ENCODE measurements at regions not wholly inside any gene's neighbourhood (a gene's known extent, or its start where the extent isn't known, plus 50 kb on each side); places are given as distances from the start of the nearest gene placed in this dataset.

GRCh38 chr9:529731-530130, 311.8 kb upstream of the DMRT1 start:
- H3K4me1 ChIP-seq (ENCODE audit: control insufficient read depth, insufficient read depth, low read length, poor library complexity, severe bottlenecking): no peaks in the 10 kb centered on the region
- no peak for DNase-seq
- no peaks in the 10 kb centered on the region for H3K9me3 ChIP-seq (ENCODE audit: control insufficient read depth, low read length)
- no peak overlapping the region for H3K4me3 ChIP-seq (ENCODE audit: insufficient read depth, low read depth, low read length, poor library complexity, severe bottlenecking)
- no peaks in the 10 kb centered on the region for H3K27me3 ChIP-seq (replicated peaks; ENCODE audit: control insufficient read depth, insufficient read depth, low read length, poor library complexity, severe bottlenecking)
- H3K36me3 ChIP-seq (ENCODE audit: control insufficient read depth, insufficient read depth, low read length): no peaks in the 10 kb centered on the region
- H3K27ac ChIP-seq (ENCODE audit: insufficient read depth, low read length, poor library complexity, severe bottlenecking): no peak overlapping the region

GRCh38 chr9:530681-531080, 310.8 kb upstream of the DMRT1 start:
- H3K27ac ChIP-seq (ENCODE audit: insufficient read depth, low read length, poor library complexity, severe bottlenecking): no peak overlapping the region

GRCh38 chr9:532707-533106, 308.8 kb upstream of the DMRT1 start:
- Histone ChIP-seq H3K4me3 (ENCODE audit: insufficient read depth, low read depth, low read length, poor library complexity, severe bottlenecking) (no peak overlapping the region), H3K9me3 (ENCODE audit: control insufficient read depth, low read length) (no peaks in the 10 kb centered on the region)
- DNase-seq: no peak

More at GRCh38 chr9:530681-531080, 310.8 kb upstream of the DMRT1 start:
- Histone ChIP-seq H3K27me3 (replicated peaks; ENCODE audit: control insufficient read depth, insufficient read depth, low read length, poor library complexity, severe bottlenecking) (no peaks in the 10 kb centered on the region), H3K4me1 (ENCODE audit: control insufficient read depth, insufficient read depth, low read length, poor library complexity, severe bottlenecking) (no peaks in the 10 kb centered on the region), H3K9me3 (ENCODE audit: control insufficient read depth, low read length) (no peaks in the 10 kb centered on the region), H3K4me3 (ENCODE audit: insufficient read depth, low read depth, low read length, poor library complexity, severe bottlenecking) (no peak overlapping the region), H3K36me3 (ENCODE audit: control insufficient read depth, insufficient read depth, low read length) (no peaks in the 10 kb centered on the region)
- DNase-seq: no peak

DNA sequence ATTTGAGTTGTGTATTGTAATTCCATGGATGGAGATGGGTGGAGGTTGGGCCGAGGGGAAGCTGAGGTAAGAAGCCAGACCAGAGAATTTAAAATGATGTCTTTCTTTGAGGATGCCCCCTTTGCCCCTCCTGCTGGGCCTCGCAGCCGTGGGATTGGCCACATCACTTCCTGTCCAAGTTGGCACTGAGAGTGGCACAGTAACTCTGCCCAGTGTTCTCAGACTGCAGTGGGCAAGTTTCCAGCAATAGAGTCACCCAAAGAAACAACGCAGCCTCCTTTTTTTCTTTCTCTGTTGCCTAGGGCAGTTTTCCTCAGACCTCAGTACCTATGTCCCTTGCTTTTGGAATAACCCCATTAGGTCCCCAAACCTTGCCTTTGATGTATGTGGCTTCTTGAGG, 306.6 kb upstream of the DMRT1 start:
- Histone ChIP-seq H3K4me3 (ENCODE audit: insufficient read depth, low read depth, low read length, poor library complexity, severe bottlenecking) (no peak overlapping the region), H3K36me3 (ENCODE audit: control insufficient read depth, insufficient read depth, low read length) (no peaks in the 10 kb centered on the region), H3K9me3 (ENCODE audit: control insufficient read depth, low read length) (no peaks in the 10 kb centered on the region), H3K4me1 (ENCODE audit: control insufficient read depth, insufficient read depth, low read length, poor library complexity, severe bottlenecking) (no peaks in the 10 kb centered on the region), H3K27me3 (replicated peaks; ENCODE audit: control insufficient read depth, insufficient read depth, low read length, poor library complexity, severe bottlenecking) (no peaks in the 10 kb centered on the region), H3K27ac (ENCODE audit: insufficient read depth, low read length, poor library complexity, severe bottlenecking) (no peak overlapping the region)
- DNase-seq: no peak

More at GRCh38 chr9:532707-533106, 308.8 kb upstream of the DMRT1 start:
- Histone ChIP-seq H3K36me3 (ENCODE audit: control insufficient read depth, insufficient read depth, low read length) (no peaks in the 10 kb centered on the region), H3K27ac (ENCODE audit: insufficient read depth, low read length, poor library complexity, severe bottlenecking) (no peak overlapping the region), H3K27me3 (replicated peaks; ENCODE audit: control insufficient read depth, insufficient read depth, low read length, poor library complexity, severe bottlenecking) (no peaks in the 10 kb centered on the region), H3K4me1 (ENCODE audit: control insufficient read depth, insufficient read depth, low read length, poor library complexity, severe bottlenecking) (no peaks in the 10 kb centered on the region)

DNA sequence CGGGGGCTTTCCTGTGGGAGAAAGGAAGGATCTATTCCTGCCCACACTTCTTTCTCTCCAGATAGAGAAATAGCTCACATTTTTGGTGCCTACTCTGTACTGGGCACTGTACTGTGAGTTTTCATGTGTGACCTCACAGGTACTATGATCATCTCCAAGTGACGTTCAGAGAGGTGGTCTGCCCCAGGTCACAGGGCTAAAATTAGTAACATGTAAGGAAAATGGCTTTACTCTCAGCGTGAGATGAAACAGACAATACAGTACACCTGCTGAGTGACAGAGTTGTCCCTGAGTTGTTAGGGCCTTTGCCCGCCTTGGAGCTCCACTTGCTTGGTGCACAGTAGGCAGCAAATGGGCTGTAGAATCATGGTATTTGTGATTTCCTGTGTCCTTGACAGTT, 306.1 kb upstream of the DMRT1 start:
- DNase-seq: no peak
- no peak overlapping the region for H3K27ac ChIP-seq (ENCODE audit: insufficient read depth, low read length, poor library complexity, severe bottlenecking)
- no peaks in the 10 kb centered on the region for H3K36me3 ChIP-seq (ENCODE audit: control insufficient read depth, insufficient read depth, low read length)
- H3K27me3 ChIP-seq (replicated peaks; ENCODE audit: control insufficient read depth, insufficient read depth, low read length, poor library complexity, severe bottlenecking): no peaks in the 10 kb centered on the region
- H3K4me1 ChIP-seq (ENCODE audit: control insufficient read depth, insufficient read depth, low read length, poor library complexity, severe bottlenecking): no peaks in the 10 kb centered on the region
- no peaks in the 10 kb centered on the region for H3K9me3 ChIP-seq (ENCODE audit: control insufficient read depth, low read length)
- no peak overlapping the region for H3K4me3 ChIP-seq (ENCODE audit: insufficient read depth, low read depth, low read length, poor library complexity, severe bottlenecking)

DNA sequence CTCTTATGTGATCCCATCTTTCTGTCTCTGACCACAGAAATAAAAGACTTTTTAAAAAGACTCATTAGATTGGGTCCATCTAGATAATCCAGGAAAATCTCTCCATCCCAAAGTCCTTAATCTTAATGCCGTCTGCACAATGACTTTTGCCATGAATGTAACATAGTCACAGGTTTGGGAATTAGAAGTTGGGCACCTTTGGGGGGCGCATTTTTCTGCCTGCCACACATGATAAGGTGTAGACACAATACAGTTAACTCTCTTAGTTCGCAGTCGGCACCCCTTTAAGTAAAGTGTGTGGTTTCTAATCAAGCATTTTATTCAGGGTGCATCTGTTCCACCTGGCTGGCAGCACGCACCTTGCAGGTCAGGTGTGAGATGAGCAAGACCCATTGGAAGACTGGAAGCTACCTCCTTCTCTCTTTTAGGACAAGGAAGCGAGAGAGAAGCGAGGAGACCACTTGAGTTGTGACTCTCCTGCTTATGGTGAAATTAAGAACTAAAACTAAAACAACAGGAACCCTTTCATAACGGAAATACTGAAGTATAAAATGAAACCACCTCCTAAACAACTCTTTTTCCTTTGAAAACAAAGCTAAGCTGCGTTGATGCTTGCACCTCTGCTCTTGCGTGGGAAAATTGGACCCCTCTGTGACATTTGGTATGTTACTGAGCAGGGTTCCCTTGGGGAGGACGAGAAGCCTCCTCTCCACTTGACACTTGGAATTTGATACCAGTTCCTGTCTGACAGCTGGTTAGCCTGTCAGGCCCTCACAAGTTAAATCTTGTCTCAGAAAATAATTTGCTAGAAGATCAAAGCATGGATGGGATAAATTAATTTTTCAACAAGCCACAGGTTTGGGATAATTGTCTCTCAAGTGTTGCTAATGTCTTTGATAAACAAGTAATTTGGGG, 304.6 kb upstream of the DMRT1 start:
- H3K27me3 ChIP-seq (replicated peaks; ENCODE audit: control insufficient read depth, insufficient read depth, low read length, poor library complexity, severe bottlenecking): no peaks in the 10 kb centered on the region
- H3K4me1 ChIP-seq (ENCODE audit: control insufficient read depth, insufficient read depth, low read length, poor library complexity, severe bottlenecking): no peaks in the 10 kb centered on the region
- H3K4me3 ChIP-seq (ENCODE audit: insufficient read depth, low read depth, low read length, poor library complexity, severe bottlenecking): no peak overlapping the region
- H3K27ac ChIP-seq (ENCODE audit: insufficient read depth, low read length, poor library complexity, severe bottlenecking): no peak overlapping the region
- no peaks in the 10 kb centered on the region for H3K36me3 ChIP-seq (ENCODE audit: control insufficient read depth, insufficient read depth, low read length)
- DNase-seq: no peak
- H3K9me3 ChIP-seq (ENCODE audit: control insufficient read depth, low read length): no peaks in the 10 kb centered on the region

- Histone ChIP-seq H3K9me3 (ENCODE audit: control insufficient read depth, low read length) (no peaks in the 10 kb centered on the region), H3K27me3 (replicated peaks; ENCODE audit: control insufficient read depth, insufficient read depth, low read length, poor library complexity, severe bottlenecking) (no peaks in the 10 kb centered on the region), H3K4me1 (ENCODE audit: control insufficient read depth, insufficient read depth, low read length, poor library complexity, severe bottlenecking) (no peaks in the 10 kb centered on the region), H3K4me3 (ENCODE audit: insufficient read depth, low read depth, low read length, poor library complexity, severe bottlenecking) (no peak overlapping the region), H3K27ac (ENCODE audit: insufficient read depth, low read length, poor library complexity, severe bottlenecking) (no peak overlapping the region), H3K36me3 (ENCODE audit: control insufficient read depth, insufficient read depth, low read length) (no peaks in the 10 kb centered on the region)
- DNase-seq: no peak
These were observed 298.0 kb upstream of the DMRT1 start for GRCh38 chr9:543478-543877.

- no peak for DNase-seq
- Histone ChIP-seq H3K4me1 (ENCODE audit: control insufficient read depth, insufficient read depth, low read length, poor library complexity, severe bottlenecking) (no peaks in the 10 kb centered on the region), H3K27me3 (replicated peaks; ENCODE audit: control insufficient read depth, insufficient read depth, low read length, poor library complexity, severe bottlenecking) (no peaks in the 10 kb centered on the region), H3K9me3 (ENCODE audit: control insufficient read depth, low read length) (no peaks in the 10 kb centered on the region), H3K27ac (ENCODE audit: insufficient read depth, low read length, poor library complexity, severe bottlenecking) (no peak overlapping the region), H3K4me3 (ENCODE audit: insufficient read depth, low read depth, low read length, poor library complexity, severe bottlenecking) (no peak overlapping the region), H3K36me3 (ENCODE audit: control insufficient read depth, insufficient read depth, low read length) (no peaks in the 10 kb centered on the region)
These were observed 296.0 kb upstream of the DMRT1 start for GRCh38 chr9:545480-545879.

GRCh38 chr9:546235-546634, 295.3 kb upstream of the DMRT1 start:
- Histone ChIP-seq H3K4me1 (ENCODE audit: control insufficient read depth, insufficient read depth, low read length, poor library complexity, severe bottlenecking) (no peaks in the 10 kb centered on the region), H3K27ac (ENCODE audit: insufficient read depth, low read length, poor library complexity, severe bottlenecking) (no peak overlapping the region)

DNA sequence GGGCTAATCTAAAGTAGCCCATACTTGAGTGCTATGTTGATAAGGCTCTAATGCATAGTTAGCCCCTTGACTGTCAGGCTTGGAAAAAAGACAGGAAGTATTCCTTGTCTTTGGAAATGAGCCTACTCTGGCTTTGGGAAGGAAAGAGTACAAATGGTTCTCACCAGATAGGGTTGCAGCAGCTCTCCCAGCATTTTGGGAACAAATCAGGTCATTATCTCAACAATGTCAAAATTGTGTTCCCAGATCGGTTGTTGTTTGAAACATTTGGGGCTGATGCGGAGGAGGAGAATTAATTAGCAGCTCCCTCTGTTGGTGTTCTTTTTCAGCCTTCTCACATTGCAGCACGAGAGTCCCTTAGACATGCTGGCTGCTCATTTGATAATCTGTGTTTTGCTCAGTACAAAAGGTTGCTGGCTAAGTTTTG, 294.7 kb upstream of the DMRT1 start:
- Histone ChIP-seq H3K27ac (ENCODE audit: insufficient read depth, low read length, poor library complexity, severe bottlenecking) (no peak overlapping the region), H3K36me3 (ENCODE audit: control insufficient read depth, insufficient read depth, low read length) (no peaks in the 10 kb centered on the region), H3K4me3 (ENCODE audit: insufficient read depth, low read depth, low read length, poor library complexity, severe bottlenecking) (no peak overlapping the region)

More at GRCh38 chr9:546235-546634, 295.3 kb upstream of the DMRT1 start:
- DNase-seq: no peak
- Histone ChIP-seq H3K36me3 (ENCODE audit: control insufficient read depth, insufficient read depth, low read length) (no peaks in the 10 kb centered on the region), H3K27me3 (replicated peaks; ENCODE audit: control insufficient read depth, insufficient read depth, low read length, poor library complexity, severe bottlenecking) (no peaks in the 10 kb centered on the region), H3K4me3 (ENCODE audit: insufficient read depth, low read depth, low read length, poor library complexity, severe bottlenecking) (no peak overlapping the region), H3K9me3 (ENCODE audit: control insufficient read depth, low read length) (no peaks in the 10 kb centered on the region)

More for the DNA sequence above, 294.7 kb upstream of the DMRT1 start:
- no peak for DNase-seq
- H3K4me1 ChIP-seq (ENCODE audit: control insufficient read depth, insufficient read depth, low read length, poor library complexity, severe bottlenecking): no peaks in the 10 kb centered on the region
- no peaks in the 10 kb centered on the region for H3K9me3 ChIP-seq (ENCODE audit: control insufficient read depth, low read length)
- no peaks in the 10 kb centered on the region for H3K27me3 ChIP-seq (replicated peaks; ENCODE audit: control insufficient read depth, insufficient read depth, low read length, poor library complexity, severe bottlenecking)
